ENCODE measurements at regions not wholly inside any gene's neighbourhood (a gene's known extent, or its start where the extent isn't known, plus 50 kb on each side); places are given as distances from the start of the nearest gene placed in this dataset.

DNA sequence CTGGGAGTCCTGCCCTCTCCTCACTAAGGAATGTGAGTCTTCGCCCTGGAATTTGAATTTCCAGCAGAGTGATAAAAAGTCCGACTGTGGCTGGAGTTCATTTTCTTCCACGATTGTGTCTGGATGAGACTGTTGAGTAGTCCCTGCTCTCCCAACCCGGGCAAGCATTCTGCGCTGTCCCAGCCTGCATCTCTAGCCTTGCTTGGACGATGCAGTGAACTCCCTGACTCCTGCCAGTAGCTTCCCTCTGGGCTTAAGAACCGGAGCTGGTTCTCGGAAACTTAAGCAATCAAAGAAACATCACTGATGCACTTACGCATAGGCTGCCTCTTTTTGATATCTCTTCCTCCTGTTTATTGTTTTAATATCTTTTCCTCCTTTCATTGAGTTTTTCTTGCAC lies 116.0 kb upstream of the FZD8 start:
- Mint-ChIP-seq H3K9me3 (peaks cover 5 to 19% (median 10%) of the 10 kb centered on the region in 7 donors), H3K36me3 (no peaks in the 10 kb centered on the region), H3K4me3 (no peak overlapping the region), H3K4me1 (no peaks in the 10 kb centered on the region), H3K27ac (no peak overlapping the region), H3K27me3 (ENCODE audit: low read depth in 3 of 3) (peaks cover 0 to 2% (median 1%) of the 10 kb centered on the region in 3 donors)
- 97% methylated on average over 7 of the region's 9 CpGs for WGBS (ENCODE audit: insufficient coverage)
- Histone ChIP-seq H3K4me1 (ENCODE audit: control insufficient read depth in 1 of 2, insufficient read depth in 2 of 2, low read length in 2 of 2) (no peaks in the 10 kb centered on the region), H3K79me2 (ENCODE audit: insufficient read depth, low read length) (no peaks in the 10 kb centered on the region), H3K36me3 (replicated peaks in 1 of 2; ENCODE audit: control insufficient read depth in 1 of 2, insufficient read depth in 2 of 2, low read length in 2 of 2) (no peaks in the 10 kb centered on the region), H3K27me3 (ENCODE audit: control insufficient read depth in 2 of 2, insufficient read depth in 2 of 2, low read length in 2 of 2) (no peaks in the 10 kb centered on the region), H3K27ac (ENCODE audit: low read depth in 1 of 2, low read length in 2 of 2) (no peak overlapping the region), H3K4me3 (replicated peaks in 1 of 3; ENCODE audit: low read depth in 2 of 3, low read length in 3 of 3) (no peak overlapping the region), H3K9ac (ENCODE audit: insufficient read depth, low read length, poor library complexity, severe bottlenecking) (no peak overlapping the region), H3K4me2 (replicated peaks; ENCODE audit: extremely low read depth, low read length, poor library complexity, severe bottlenecking) (no peak overlapping the region), H4K20me1 (ENCODE audit: insufficient read depth, low read length) (no peaks in the 10 kb centered on the region), H2AFZ (ENCODE audit: insufficient read depth, low read depth, low read length, poor library complexity, severe bottlenecking) (no peak overlapping the region), H3K9me3 (replicated peaks in 1 of 2; ENCODE audit: control insufficient read depth in 1 of 2, insufficient read depth in 1 of 2, low read length in 2 of 2) (peaks cover 4 to 5% of the 10 kb centered on the region in 2 donors)
- intact Hi-C loops (cut with micrococcal nuclease): no loop called here
- no peak for DNase-seq
- TF ChIP-seq CTCF (IDR thresholded peaks at IDR 0.05): no peak

- intact Hi-C loops (cut with micrococcal nuclease): no loop called here
- Histone ChIP-seq H3K27ac (ENCODE audit: low read depth in 1 of 2, low read length in 2 of 2) (no peak overlapping the region), H2AFZ (ENCODE audit: insufficient read depth, low read depth, low read length, poor library complexity, severe bottlenecking) (no peak overlapping the region), H3K9me3 (replicated peaks in 1 of 2; ENCODE audit: control insufficient read depth in 1 of 2, insufficient read depth in 1 of 2, low read length in 2 of 2) (peaks cover 4 to 5% of the 10 kb centered on the region in 2 donors), H3K79me2 (ENCODE audit: insufficient read depth, low read length) (no peaks in the 10 kb centered on the region), H3K4me2 (replicated peaks; ENCODE audit: extremely low read depth, low read length, poor library complexity, severe bottlenecking) (no peak overlapping the region), H3K4me3 (replicated peaks in 1 of 3; ENCODE audit: low read depth in 2 of 3, low read length in 3 of 3) (no peak overlapping the region), H3K36me3 (replicated peaks in 1 of 2; ENCODE audit: control insufficient read depth in 1 of 2, insufficient read depth in 2 of 2, low read length in 2 of 2) (no peaks in the 10 kb centered on the region), H3K27me3 (ENCODE audit: control insufficient read depth in 2 of 2, insufficient read depth in 2 of 2, low read length in 2 of 2) (no peaks in the 10 kb centered on the region), H3K9ac (ENCODE audit: insufficient read depth, low read length, poor library complexity, severe bottlenecking) (no peak overlapping the region), H4K20me1 (ENCODE audit: insufficient read depth, low read length) (no peaks in the 10 kb centered on the region), H3K4me1 (ENCODE audit: control insufficient read depth in 1 of 2, insufficient read depth in 2 of 2, low read length in 2 of 2) (no peaks in the 10 kb centered on the region)
- Mint-ChIP-seq H3K27ac (no peak overlapping the region), H3K27me3 (ENCODE audit: low read depth in 3 of 3) (peaks cover 0 to 2% (median 0%) of the 10 kb centered on the region in 3 donors), H3K9me3 (peaks cover 2 to 15% (median 8%) of the 10 kb centered on the region in 7 donors), H3K4me1 (no peaks in the 10 kb centered on the region), H3K4me3 (no peak overlapping the region), H3K36me3 (no peaks in the 10 kb centered on the region)
- 92% methylated on average over 2 of the region's 5 CpGs for WGBS (ENCODE audit: insufficient coverage)
- no peak for TF ChIP-seq CTCF (IDR thresholded peaks at IDR 0.05)
- no peak for DNase-seq
Measured at GRCh38 chr10:35754519-35754918, 112.4 kb upstream of the FZD8 start.
